ENCODE measurements at regions not wholly inside any gene's neighbourhood (a gene's known extent, or its start where the extent isn't known, plus 50 kb on each side); places are given as distances from the start of the nearest gene placed in this dataset.
"Not testable (repeated sequence)": the region's sequence is repeated elsewhere in the genome, so short reads cannot be mapped to it uniquely, and the experiment has no call there.

DNA sequence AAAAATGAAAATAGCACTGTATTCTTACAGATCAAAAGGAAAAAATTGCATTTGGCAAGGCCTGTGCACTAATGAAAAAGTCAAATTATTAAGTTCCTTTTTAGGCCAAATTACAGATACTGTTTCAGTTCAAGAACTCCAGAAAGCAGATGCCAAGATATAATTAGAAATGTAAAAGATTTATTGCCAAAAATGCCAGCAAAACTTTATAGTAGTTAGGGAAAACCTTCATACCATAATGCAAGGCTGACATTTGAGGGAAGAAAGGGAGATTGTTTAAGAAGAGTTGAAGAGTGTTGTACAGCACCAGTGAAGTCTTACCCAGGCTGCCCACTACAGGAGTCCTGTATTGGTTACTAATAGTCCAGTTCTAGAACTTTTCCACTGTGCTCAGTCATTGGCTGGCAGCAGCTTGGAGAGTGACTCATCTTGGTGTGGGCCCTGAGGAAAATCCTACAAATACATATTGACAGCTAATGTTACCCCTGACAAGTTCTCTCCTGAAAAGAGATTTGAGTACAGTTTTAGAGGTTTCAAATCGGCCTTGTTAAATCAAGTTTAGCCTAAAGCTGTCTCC lies 600.4 kb downstream of the C12orf50 start:
- TF ChIP-seq POLR2A (IDR thresholded peaks at IDR 0.05) (no peak), POLR2AphosphoS5 (IDR thresholded peaks at IDR 0.05) (no peak), EP300 (IDR thresholded peaks at IDR 0.05; ENCODE audit: low read depth) (no peak)
- TF ChIP-seq, protein P1, sequence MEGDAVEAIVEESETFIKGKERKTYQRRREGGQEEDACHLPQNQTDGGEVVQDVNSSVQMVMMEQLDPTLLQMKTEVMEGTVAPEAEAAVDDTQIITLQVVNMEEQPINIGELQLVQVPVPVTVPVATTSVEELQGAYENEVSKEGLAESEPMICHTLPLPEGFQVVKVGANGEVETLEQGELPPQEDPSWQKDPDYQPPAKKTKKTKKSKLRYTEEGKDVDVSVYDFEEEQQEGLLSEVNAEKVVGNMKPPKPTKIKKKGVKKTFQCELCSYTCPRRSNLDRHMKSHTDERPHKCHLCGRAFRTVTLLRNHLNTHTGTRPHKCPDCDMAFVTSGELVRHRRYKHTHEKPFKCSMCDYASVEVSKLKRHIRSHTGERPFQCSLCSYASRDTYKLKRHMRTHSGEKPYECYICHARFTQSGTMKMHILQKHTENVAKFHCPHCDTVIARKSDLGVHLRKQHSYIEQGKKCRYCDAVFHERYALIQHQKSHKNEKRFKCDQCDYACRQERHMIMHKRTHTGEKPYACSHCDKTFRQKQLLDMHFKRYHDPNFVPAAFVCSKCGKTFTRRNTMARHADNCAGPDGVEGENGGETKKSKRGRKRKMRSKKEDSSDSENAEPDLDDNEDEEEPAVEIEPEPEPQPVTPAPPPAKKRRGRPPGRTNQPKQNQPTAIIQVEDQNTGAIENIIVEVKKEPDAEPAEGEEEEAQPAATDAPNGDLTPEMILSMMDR (IDR thresholded peaks at IDR 0.05): no peak
- Histone ChIP-seq H3K4me1 (peaks cover 0 to 12% (median 0%) of the 10 kb centered on the region in 4 donors), H3K27ac (no peak overlapping the region), H3K36me3 (no peaks in the 10 kb centered on the region), H3K27me3 (no peaks in the 10 kb centered on the region), H3K4me3 (no peak overlapping the region), H3K9me3 (peaks cover 0 to 5% of the 10 kb centered on the region in 2 donors)
- intact Hi-C loops (cut with DNase I; ENCODE audit: low total_unique reads) (no loop called here), in situ Hi-C loops (cut with MboI; ENCODE audit: low pct_ligation_motif_present in 1 of 4, low pct_unique_long_range_greater_than_20kb in 1 of 4, low sequenced_read_pairs in 3 of 4) (no loop called here)
- DNase-seq: no peak
- WGBS, 2 donors (ENCODE audit: low coverage in 1 of 2): 95% methylated on average over 1 of the region's 1 CpG; no CpG with 5 or more reads in 1 of the 2 donors

- intact Hi-C loops (cut with DNase I; ENCODE audit: low total_unique reads) (no loop called here), in situ Hi-C loops (cut with MboI; ENCODE audit: low pct_ligation_motif_present in 1 of 4, low pct_unique_long_range_greater_than_20kb in 1 of 4, low sequenced_read_pairs in 3 of 4) (no loop called here)
- DNase-seq: no peak
- H3K27me3 ChIP-seq: no peaks in the 10 kb centered on the region
- peaks cover 0 to 12% (median 0%) of the 10 kb centered on the region in 4 donors for H3K4me1 ChIP-seq
- H3K27ac ChIP-seq: no peak overlapping the region
- 61 to 69% methylated on average over 1 of the region's 1 CpG for WGBS, 2 donors (ENCODE audit: low coverage in 1 of 2)
- no peak overlapping the region for H3K4me3 ChIP-seq
- no peak for TF ChIP-seq POLR2AphosphoS5 (IDR thresholded peaks at IDR 0.05)
- TF ChIP-seq, protein P1 (IDR thresholded peaks at IDR 0.05): no peak
- TF ChIP-seq EP300 (IDR thresholded peaks at IDR 0.05; ENCODE audit: low read depth): no peak
- no peak for TF ChIP-seq POLR2A (IDR thresholded peaks at IDR 0.05)
- no peaks in the 10 kb centered on the region for H3K36me3 ChIP-seq
- H3K9me3 ChIP-seq: peaks cover 0 to 5% of the 10 kb centered on the region in 2 donors
These were observed 601.4 kb downstream of the C12orf50 start for GRCh38 chr12:87427770-87428169.

DNA sequence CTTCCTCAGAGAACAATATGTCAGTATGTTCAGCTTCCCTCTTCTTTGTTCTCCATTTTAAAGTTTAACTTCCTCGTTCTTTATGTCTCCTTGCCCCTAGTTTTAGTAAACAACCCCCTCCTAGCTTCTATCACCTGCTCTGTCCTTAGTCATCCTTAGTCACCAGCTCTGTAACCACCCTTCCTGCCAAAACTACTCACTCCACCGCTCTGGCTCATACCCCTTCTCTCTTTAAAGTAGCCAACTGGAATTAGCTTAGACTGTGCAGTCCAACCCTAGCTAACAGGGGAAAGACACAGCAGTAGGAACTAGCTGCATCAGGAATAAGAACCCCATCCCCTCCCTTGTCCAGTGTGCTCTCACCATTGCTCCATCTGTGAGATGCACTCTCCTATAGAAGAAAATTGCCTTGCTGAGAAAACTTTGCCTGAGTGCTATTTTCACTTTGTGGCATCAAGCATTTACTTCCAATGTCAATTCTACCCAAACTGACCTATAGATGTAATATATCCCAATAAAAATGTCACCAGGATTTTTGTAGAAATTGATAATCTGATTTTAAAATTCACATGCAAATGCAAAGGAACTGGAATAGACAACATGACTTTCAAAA lies 603.2 kb downstream of the C12orf50 start:
- no peaks in the 10 kb centered on the region for H3K27me3 ChIP-seq
- no peak for DNase-seq
- 46 to 55% methylated on average over 1 to 2 of the region's 2 CpGs for WGBS, 2 donors (ENCODE audit: low coverage in 1 of 2)
- peaks cover 0 to 5% of the 10 kb centered on the region in 2 donors for H3K9me3 ChIP-seq
- no peaks in the 10 kb centered on the region for H3K36me3 ChIP-seq
- intact Hi-C loops (cut with DNase I; ENCODE audit: low total_unique reads) (no loop called here), in situ Hi-C loops (cut with MboI; ENCODE audit: low pct_ligation_motif_present in 1 of 4, low pct_unique_long_range_greater_than_20kb in 1 of 4, low sequenced_read_pairs in 3 of 4) (no loop called here)
- TF ChIP-seq POLR2AphosphoS5 (IDR thresholded peaks at IDR 0.05): no peak
- no peak for TF ChIP-seq POLR2A (IDR thresholded peaks at IDR 0.05)
- TF ChIP-seq EP300 (IDR thresholded peaks at IDR 0.05; ENCODE audit: low read depth): no peak
- peaks cover 0 to 12% (median 0%) of the 10 kb centered on the region in 4 donors for H3K4me1 ChIP-seq
- no peak overlapping the region for H3K27ac ChIP-seq
- H3K4me3 ChIP-seq: no peak overlapping the region

DNA sequence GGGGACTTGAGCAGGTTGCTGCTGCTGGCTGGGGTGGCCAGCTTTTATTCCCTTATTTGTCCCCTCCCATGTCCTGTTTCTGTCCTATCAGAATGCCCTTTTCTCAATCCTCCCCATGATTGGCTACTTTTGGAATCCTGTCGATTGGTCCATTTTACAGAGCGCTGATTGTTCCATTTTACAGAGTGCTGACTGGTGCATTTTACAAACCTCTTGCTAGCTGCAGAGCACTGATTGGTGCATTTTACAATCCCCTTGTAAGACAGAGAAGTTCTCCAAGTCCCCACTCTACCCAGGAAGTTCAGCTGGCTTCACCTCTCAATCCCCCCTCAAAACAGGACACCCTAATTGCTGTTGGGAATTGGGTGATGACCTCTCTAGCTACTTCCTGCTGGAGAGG lies 608.0 kb downstream of the C12orf50 start:
- in situ Hi-C loops (cut with MboI; ENCODE audit: low pct_ligation_motif_present in 1 of 4, low pct_unique_long_range_greater_than_20kb in 1 of 4, low sequenced_read_pairs in 3 of 4); H3K36me3 ChIP-seq; H3K27me3 ChIP-seq; H3K4me1 ChIP-seq; H3K27ac ChIP-seq; DNase-seq; H3K9me3 ChIP-seq; intact Hi-C loops (cut with DNase I; ENCODE audit: low total_unique reads); H3K4me3 ChIP-seq: not testable (repeated sequence)
- 89 to 100% methylated on average over 2 of the region's 2 CpGs for WGBS, 2 donors (ENCODE audit: low coverage in 1 of 2)

- H3K4me3 ChIP-seq: no peak overlapping the region
- no peak for DNase-seq
- H3K27me3 ChIP-seq: no peaks in the 10 kb centered on the region
- in situ Hi-C loops (cut with MboI; ENCODE audit: low pct_ligation_motif_present in 1 of 4, low pct_unique_long_range_greater_than_20kb in 1 of 4, low sequenced_read_pairs in 3 of 4) (no loop called here), intact Hi-C loops (cut with DNase I; ENCODE audit: low total_unique reads) (no loop called here)
- no peaks in the 10 kb centered on the region for H3K36me3 ChIP-seq
- no peak overlapping the region for H3K27ac ChIP-seq
- TF ChIP-seq POLR2A (IDR thresholded peaks at IDR 0.05): no peak
- TF ChIP-seq, protein P1 (IDR thresholded peaks at IDR 0.05): no peak
- no peak for TF ChIP-seq EP300 (IDR thresholded peaks at IDR 0.05; ENCODE audit: low read depth)
- no peak for TF ChIP-seq POLR2AphosphoS5 (IDR thresholded peaks at IDR 0.05)
- H3K9me3 ChIP-seq: no peaks in the 10 kb centered on the region
- no peaks in the 10 kb centered on the region for H3K4me1 ChIP-seq
- WGBS, 2 donors (ENCODE audit: low coverage in 1 of 2): 50 to 67% methylated on average over 2 of the region's 2 CpGs
These were observed 615.4 kb downstream of the C12orf50 start for GRCh38 chr12:87413784-87414183.

Measured in transverse colon (tissue), 4 donors.